Left ventricle myocardium superior (tissue), 1 donor: ENCODE measurements at regions not wholly inside any gene's neighbourhood (a gene's known extent, or its start where the extent isn't known, plus 50 kb on each side); places are given as distances from the start of the nearest gene placed in this dataset.
"Not testable (repeated sequence)": the region's sequence is repeated elsewhere in the genome, so short reads cannot be mapped to it uniquely, and the experiment has no call there.

Experiments
- ATAC-seq: fragments of 200-7000 bp; cut with Tn5 transposase; one replicate; pipeline ENCODE4 v1.9.1; 2020; ENCODE audit warnings: mild to moderate bottlenecking, moderate library complexity
- DNase-seq: peaks from one replicate; pipeline ENCODE4 v3.0.0-alpha.2; 2020
- intact Hi-C: fragments of 100-400 bp; cut with micrococcal nuclease; formaldehyde crosslinking; loops from one replicate; pipeline ENCODE4 v1.11.0; 2022
- donor health status: DM: no; HTN: yes; CAD: no; lungs with severe emphysema.

DNA sequence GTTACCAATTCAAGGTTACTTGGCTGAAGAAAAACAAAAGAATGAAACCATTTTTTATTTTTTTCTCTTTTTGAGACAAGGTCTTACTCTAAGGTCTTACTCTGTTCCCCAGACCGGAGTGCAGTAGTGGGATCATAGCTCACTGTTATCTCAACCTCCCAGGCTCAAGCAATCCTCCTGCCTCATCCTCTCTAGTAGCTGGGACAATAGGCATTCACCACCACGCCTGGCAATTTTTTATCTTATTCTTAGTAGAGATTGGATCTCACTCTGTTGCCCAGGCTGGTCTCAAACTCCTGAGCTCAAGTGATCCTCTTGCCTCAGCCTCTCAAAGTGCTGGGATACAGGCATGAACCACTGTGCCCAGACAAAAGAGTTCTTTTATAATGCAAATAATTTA is 3732.0 kb upstream of the OR11H1 start:
- DNase-seq, intact Hi-C loops, ATAC-seq: not testable (repeated sequence)

- intact Hi-C loops, ATAC-seq, DNase-seq: not testable (repeated sequence)
Measured at GRCh38 chr22:11815481-11815880, 3712.5 kb upstream of the OR11H1 start.

- intact Hi-C loops, DNase-seq, ATAC-seq: not testable (repeated sequence)
Measured at GRCh38 chr22:11818845-11819244, 3709.1 kb upstream of the OR11H1 start.

GRCh38 chr22:11822326-11822725 is 3705.7 kb upstream of the OR11H1 start:
- DNase-seq, ATAC-seq: not testable (repeated sequence)

GRCh38 chr22:11825009-11825408 is 3703.0 kb upstream of the OR11H1 start:
- intact Hi-C loops, ATAC-seq, DNase-seq: not testable (repeated sequence)

More at GRCh38 chr22:11822326-11822725, 3705.7 kb upstream of the OR11H1 start:
- intact Hi-C loops: not testable (repeated sequence)

- intact Hi-C loops, DNase-seq, ATAC-seq: not testable (repeated sequence)
Measured at GRCh38 chr22:11826000-11826399, 3702.0 kb upstream of the OR11H1 start.

- DNase-seq: peak; percentile 22
Measured at GRCh38 chr22:11829426-11829825, 3698.6 kb upstream of the OR11H1 start.

More at GRCh38 chr22:11829426-11829825, 3698.6 kb upstream of the OR11H1 start:
- ATAC-seq, intact Hi-C loops: not testable (repeated sequence)
